ENCODE measurements at regions not wholly inside any gene's neighbourhood (a gene's known extent, or its start where the extent isn't known, plus 50 kb on each side); places are given as distances from the start of the nearest gene placed in this dataset.

DNA sequence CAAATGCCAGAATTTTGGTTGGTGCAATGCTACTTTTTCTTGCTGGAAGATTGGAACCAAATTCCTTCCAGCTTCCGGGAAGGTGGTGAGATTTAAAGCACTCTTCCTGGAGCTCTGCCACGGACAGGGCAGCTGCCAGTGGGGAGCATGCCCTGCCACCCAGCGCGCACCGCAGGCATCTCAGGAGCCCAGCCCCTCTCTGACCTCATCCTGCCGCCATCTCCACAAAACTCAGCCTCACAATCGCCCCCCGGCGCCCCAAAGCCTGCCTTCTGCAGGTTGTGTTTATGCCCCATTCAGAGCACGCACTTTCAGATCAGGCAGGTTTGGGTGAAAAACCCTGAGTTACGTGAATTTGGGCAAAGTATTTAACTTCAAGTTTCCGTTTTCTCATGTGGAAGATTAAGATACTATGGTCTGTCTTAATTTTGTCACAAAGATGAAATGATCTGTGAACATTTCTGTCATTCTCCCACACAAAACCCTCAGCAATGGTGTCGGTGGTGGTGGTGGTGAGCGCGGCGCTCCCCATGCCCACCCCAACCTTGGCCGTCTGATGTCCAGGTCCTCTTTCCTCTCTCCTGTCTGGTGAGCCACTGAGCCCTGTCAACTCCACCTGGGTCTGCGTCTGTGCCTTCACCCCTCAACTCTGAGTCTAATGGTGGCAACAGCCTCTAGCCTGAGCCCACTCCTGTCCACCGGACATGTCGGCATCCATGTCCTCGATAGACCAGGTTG lies 282.8 kb upstream of the SALL3 start:
- no peak for DNase-seq

DNA sequence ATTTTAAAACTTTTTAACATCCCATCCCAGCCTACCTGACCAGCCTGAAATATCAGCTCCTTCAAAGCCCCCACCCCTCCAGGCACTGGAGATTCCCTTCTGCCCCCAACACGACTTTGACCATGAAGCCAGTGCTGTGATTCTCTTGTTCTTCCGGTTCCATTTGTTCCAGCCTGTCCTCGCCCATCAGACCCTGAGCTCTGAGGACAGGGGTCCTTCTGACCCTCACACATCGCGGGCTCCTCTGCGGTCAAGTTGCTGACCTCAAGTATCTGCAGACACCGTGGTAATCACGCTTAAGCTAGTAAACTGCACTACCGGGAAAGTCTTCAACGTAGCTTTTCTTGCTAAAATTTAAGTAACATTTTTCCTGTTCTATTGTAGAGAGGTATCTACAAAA lies 282.2 kb upstream of the SALL3 start:
- DNase-seq: no peak

DNA sequence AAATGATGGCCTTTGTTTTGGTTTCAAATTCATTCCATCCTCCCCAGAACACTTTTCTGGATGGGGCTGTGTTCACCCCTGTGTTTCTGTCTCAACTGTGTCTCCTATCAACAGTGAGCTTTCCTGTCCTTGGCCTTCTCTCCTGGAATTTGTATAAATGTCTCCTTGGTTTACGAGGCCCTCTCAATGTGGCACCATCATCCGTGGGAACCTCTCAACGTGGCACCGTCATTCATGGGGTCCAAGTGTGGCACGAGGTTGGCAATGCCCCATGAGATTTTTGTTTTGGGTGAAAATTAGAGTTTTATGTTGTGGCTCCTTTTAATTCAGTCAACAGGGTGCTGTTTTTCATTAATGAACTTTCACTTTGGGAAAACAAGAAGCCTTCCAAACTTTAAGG lies 280.7 kb upstream of the SALL3 start:
- DNase-seq: no peak

DNA sequence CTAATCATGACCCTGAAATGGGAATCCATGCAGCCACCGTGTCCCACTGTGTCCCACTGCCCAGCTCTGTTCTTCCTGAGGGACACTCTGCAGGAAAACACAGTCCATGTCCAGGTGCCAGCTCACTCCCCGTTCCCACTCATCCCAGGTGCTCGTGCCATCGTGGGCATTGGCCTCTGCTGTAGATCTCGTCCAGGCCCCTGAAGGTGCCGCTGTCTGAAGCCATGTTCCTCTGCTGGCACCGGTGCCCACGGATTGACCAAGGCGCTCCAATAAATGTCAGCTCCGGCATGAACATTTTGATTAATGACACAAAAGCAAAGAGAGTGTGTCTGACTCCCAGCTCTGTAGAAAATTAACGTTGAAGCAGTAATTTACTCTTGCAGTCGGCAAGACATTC lies 280.1 kb upstream of the SALL3 start:
- no peak for DNase-seq

DNA sequence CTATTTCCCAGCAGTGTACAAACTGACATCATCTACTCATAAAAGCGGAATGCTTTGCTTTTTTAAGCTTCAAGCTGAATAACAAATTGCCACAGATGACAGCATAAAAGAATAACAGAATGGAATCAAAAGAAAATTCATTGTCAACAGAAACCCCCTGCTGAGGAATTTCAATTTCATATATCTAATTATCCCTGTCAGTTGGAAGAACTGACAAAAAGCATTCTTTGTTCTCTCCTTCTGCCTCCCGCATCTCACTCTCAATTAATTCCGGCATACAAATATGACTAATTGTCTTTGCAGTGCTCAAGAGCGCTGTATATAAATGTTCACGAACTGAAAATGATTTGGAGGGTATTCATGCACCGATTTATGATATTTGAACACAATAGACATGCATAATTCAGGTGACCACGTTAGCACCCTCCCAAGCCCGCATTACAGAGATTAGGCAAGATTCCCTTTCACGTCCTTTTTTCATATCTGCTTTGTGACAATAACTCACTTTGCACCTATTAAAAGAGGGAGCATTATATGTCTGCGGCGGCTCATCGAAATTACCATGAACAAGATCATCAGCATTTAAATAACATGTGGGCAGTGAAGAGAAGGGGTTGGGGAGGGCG lies 277.7 kb upstream of the SALL3 start:
- no peak for DNase-seq

DNA sequence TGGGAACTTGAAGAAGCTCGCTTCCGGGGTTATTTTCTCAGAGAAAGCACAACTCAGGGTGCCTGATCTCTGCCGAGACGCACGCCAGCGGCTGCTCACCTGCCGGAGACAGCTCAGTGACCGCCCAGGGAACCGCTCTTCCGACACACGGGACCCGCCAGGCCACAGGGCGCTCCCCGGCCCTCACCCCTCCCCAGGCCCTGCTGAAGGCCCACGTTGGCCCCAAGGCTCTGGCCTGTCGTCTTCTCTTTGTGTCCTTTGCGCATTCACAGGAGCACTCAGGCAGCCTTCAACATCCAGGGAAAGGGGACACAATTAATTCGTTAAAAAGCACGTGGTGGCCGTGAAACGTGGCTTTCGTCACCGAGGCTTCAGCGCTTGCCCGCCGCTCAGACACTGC lies 276.3 kb upstream of the SALL3 start:
- DNase-seq: no peak

DNA sequence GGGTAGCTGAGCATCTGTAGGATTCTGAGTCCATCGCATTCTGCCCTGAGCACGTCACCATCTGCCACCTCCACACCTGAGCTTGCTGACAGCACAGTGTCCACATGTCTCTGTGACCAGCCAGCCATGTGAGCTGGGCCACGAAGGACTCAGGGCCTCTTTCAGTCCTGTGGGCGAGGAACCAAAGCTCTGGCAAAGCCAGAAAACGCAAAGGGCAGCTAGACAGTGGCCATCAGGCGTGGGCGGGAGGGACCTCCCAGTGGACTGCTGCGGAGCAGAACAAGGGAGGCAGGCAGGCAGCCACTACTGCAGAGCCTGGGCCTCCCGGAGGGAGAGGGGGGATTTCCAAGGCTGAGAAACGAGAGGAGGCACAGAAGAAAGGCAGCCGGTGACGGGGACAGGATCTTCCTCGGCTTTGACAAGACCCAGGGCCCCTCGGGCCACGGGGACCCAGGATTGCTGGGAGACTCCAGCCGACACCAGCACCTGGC lies 274.6 kb upstream of the SALL3 start:
- no peak for DNase-seq

DNA sequence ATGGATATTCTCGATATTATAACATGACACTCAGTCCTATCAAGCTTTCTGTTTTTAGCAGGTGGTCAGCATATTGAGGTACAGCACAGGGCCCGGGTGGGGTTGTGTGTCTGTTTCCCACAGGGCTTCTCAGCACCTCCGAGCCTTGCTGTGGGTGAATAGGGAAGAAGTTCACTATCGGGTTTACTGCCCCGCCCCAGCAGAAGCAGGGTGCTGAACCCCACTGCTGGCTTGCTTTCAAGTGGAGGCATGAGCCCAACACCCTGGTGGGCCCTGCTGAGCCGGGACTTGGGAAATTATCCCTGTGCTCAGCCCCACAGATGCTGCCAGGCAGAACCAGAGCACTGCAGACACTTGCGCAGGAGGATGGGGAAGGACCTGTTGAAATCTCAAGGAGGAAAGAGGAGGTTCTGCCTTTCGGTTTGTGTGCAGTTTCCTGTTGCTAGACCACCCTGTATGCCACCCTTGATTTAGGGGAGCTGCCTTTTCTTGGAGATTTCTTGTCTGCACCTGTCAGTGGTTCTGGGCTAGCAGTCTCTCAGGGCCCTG lies 270.3 kb upstream of the SALL3 start:
- DNase-seq: no peak

DNA sequence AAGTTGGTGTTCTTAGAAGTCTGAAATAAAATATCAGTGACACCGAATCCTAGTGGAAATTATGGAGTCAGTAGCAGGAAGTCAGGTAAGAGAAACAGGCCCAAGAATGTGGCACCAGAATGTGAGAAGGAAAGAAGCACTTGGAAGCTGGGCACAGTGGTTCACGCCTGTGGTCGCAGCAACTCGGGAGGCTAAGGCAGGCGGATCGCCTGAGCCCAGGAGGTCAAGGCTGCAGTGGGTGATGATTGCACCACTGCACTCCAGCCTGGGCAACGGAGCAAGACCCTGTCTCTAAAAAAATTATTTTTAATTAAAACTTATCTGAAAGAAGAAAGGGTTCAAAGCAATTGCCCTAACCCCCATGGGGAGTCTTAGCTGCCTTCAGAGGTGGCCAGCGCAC lies 268.3 kb upstream of the SALL3 start:
- DNase-seq: no peak

DNA sequence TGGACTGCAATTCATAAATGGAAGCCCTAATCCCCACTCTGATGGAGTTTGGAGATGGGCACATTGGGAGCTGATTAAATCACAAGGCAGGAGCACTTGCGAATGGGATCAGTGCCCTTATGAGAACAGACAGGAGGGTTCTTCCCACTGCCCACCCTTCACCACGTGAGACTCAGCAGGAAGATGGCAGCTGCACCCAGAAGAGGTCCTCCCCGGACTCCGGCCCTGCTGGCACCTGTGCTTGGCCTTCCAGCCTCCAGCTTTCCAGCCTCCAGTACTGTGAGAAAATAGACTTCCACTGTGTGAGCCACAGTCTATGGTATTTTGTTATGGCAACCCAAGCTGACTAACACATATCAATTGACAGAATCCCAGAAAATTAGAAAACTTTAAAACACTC lies 267.6 kb upstream of the SALL3 start:
- DNase-seq: no peak

DNA sequence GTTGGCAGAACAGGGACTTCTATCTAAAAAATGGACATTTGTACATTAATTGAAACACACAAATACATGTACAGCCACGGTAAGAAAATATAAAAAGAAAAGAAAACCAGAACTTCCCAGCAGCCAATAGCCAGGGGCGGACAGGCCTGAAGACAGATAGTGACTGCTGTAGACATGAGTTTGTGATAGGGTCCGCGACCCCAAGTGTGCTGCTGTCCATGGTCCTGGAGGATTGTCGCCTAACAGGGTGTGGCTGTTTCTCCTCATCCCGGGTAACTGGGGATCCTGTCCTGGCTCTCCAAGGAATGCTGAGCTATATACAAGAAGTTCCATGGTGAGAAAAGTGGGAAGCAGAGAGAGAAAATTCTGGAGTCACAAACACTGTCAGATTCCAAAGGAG lies 266.5 kb upstream of the SALL3 start:
- no peak for DNase-seq

DNA sequence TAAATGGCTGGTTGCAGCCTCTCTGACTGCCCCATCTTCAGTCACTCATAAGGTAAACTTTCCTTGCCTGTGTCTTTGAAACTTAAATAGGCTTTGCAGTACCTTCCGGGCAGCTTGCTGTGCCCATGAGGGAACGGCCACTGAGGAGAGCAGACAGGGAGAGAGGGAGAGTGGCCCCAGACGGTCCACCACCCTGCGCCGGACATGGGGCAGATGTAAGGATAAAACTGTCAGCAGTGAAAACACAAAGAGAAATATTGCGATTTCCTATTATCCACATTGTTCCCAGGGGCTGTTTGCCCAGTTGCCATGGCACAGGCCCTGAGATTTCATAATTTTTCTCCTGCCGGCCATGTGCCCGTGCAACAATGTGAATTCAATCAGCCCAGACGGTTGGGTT lies 265.9 kb upstream of the SALL3 start:
- no peak for DNase-seq

DNA sequence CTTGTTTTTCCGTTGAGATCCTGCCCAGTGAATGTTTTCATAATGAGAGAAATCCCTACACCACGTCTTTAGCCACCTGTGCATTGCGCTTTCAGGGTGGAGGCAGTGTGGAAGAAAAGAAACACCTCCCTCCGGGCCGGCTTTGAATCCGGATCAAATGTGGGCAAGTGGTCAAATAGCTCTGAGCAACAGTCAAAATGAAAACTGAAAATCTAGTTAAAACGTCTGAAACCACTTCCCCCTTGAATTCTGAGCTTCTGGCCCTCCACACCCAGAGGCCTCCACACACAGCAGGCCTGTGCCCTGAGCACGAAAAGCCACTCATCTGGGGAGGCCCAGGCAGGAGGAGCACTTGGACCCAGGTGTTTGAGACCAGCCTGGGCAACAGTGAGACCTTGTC lies 263.6 kb upstream of the SALL3 start:
- DNase-seq: no peak

DNA sequence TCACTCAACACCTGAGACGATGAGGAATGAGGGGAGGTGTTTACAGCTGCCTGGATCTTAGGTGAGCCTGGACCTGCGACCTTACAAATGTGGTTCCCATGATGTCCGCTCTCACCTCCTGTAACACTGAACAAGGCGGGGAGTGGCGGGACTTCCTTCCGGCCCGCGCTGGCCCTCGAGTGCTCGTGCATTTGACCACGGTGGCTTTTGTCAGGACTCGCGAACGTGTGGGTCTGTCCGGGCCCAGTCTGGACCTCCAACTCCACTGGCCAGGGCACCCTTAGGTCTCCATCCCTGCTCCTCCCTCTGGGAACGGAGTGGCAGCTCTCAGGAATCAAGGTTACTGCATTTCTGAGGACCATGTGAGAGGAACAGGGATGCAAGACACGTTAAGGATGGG lies 263.0 kb upstream of the SALL3 start:
- no peak for DNase-seq

DNA sequence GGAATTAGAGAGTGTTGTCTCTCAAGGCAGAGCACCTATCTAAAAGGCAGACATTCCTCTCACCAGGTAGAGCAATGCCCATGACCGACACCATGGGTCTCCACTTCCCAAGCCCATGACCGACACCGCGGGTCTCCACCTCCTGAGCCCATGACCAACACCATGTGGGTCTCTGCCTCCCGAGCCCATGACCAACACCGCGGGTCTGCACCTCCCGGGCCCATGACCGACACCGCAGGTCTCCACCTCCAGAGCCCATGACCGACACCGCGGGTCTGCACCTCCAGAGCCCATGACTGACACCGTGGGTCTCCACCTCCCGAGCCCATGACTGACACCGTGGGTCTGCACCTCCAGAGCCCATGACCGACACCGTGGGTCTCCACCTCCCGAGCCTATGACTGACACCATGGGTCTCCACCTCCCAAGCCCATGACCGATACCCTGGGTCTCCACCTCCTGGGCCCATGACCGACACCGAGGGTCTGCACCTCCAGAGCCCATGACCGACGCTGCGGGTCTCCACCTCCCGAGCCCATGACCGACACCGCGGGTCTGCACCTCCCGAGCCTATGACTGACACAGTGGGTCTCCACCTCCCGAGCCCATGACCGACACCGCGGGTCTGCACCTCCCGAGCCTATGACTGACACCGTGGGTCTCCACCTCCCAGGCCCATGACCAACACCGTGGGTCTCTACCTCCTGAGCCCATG lies 262.4 kb upstream of the SALL3 start:
- no peak for DNase-seq

DNA sequence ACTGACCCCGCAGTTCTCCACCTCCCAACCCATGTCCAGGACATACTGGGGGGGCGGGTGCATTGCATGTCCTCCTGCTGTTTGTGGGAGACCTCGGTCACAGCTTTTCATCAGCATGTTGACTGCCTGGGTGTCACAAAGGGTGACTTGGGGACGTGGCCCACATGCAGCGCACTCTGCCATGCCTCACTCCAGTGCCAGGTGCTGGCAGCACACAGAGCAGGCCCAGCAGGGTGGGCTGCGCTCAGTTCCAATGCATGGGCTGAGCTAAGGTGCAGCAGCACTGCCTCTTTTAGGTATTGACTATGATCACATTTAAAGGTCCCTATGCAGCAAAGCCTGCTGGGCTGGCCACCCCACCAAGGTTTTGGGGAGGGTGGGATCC lies 261.9 kb upstream of the SALL3 start:
- DNase-seq: no peak

DNA sequence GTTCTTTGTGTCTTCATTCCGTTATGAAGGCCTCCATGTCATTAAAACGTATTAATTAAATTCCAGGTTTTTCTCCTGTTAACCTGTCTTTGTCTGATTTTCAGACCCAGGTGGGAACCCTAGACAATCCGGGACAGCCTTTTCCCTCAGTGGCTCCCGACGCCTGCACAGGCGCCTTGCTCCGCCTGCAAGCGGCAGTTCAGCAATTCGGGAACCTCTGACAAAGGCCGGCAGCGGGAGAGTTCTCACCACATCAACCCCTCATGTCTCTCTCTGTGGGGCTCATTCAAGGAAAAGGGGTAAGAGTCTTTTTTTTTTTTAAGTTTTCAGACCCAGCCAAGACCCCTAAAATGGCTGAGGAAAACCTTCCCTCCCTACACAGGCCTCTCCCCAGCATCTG lies 259.8 kb upstream of the SALL3 start:
- no peak for DNase-seq

DNA sequence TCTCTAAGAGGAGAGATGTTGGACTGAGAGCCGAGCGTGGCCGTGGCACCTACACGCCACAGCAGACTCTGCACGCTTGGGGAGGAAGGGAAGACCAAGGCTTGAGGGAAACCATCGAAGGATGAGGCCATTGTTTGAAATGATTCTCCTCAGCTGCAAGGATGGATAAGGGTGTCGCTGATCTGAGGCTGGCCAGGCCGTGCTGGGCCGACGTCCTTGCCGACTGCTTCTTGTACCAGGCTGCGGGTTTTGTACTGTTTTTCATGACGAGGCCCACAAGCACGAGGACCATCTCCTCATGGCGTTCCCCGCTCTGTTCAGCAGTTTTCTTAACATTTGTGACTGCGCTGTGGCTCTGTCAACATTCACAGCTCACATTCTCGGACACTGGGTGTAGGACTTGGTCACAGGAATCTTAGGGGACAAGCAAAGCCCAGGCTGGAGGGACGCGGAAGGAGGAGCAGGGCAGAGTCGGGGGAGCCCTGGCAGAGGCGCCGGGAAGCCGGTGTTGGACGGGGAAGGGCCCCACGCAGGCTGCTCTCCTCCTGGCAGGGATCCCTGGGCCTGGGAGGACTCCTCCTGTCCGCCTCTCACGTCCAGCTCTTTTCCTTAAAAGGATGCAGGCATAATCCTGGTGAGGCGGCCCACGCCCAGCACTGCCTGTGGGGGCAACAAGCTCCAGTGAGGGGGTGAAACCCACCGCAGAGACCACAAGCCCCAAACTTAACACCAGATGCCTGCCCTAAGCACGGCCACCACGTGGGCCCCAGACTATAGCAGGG lies 259.0 kb upstream of the SALL3 start:
- DNase-seq: no peak

DNA sequence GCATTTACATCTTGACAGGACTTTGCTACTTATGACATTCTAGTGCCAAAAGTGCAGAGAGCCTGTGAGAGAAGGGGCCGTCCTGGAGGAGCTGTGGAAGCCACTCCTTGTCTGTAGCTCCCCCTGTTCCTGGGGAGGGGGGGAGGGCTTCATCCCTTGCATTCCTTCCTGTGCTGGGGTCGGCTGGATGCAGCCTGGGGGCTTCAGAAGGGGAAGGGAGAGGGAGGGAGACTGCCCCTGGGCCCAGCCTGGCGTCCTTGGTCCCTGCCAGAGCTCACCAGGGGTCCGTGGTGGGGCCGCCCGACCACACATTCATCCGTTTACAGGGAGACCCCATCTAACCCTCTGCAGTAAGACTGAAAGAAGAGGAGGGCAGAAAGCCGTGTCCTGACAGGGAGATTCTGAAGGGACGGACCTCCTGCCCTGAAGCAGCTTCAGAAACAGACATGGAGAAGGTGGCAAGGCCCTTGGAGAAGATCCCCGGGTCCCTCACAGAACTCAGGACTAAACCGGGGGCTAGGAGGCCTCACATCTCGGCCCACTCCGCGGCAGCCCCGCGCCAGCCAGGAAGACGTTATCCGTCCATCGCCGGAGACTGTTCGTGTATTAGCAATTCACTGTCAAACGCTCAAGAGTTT lies 258.3 kb upstream of the SALL3 start:
- no peak for DNase-seq

DNA sequence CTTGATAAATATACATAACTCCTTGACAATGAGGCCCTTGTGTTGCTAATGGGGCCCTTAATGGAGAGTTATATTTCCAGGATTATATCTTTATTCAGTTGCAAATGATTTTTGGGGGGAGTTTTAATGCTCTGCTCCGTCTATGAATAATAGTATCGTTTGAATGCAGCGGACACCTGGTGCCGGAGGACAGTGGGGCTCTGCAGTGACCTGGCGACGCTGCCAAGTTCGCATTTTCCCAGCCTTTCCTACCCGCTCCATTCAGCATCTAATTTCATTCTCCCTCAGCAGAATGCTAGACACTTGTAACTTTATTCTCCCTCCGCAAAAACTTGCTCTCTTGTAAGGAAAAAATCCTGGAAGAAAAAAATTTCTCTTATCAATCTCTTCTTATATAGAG lies 257.6 kb upstream of the SALL3 start:
- no peak for DNase-seq

DNA sequence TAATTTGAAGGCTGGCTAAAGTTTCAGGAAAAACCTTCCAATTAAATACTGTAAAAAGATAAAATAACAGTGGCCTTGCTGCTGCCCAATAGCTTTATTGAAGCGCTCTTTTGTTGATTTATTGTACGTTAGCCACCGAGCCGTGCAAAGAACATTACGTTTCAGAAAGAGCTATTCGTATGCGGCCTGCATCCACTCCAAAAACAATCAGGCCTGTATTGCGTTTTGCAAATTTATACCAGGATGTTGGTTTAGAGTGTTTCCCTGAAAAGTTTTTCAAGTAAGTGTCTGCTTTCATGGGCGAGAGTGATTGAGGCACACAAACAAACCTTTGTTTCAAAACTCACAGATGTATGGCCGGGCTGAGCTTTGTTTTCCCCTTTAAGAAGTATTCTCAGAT lies 257.2 kb upstream of the SALL3 start:
- no peak for DNase-seq

DNA sequence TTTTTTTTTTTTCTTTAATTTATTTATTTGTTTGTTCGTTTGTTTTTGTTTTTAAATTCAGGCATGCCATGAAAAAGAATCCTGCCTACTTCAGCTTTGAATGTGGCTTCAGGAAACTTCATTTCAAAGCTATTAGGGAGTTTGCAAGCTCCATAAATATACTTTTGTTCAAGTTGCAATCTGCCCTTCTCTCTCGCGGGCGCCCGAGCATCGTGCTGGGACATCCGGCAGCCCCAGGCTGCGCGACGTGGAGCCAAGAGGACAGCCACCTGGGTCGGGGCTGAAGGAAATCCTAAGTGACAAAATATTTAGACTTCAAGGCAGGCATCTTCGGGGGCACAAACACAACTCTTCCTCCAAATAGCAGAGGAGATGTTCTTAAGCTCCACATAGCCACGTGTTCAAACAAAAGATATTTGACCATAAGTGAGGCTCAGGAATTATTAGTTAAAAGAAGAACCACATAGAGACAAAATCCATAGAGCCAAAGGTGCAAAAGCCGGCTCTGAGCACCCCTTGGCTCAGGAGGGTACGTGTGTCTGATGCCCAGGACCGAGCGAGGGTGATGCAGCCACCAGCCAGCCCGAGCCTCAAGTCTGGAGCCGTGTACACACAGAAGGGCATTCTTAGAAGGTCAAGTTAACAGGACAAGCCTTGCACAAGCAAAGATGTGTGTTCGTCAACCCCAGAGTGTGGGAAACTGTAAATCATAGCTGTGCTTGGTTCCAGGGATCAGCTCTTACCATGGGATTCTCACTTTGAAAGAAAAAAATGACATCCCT lies 256.5 kb upstream of the SALL3 start:
- DNase-seq: no peak
